HK-2 (cell line): ENCODE measurements at regions not wholly inside any gene's neighbourhood (a gene's known extent, or its start where the extent isn't known, plus 50 kb on each side); places are given as distances from the start of the nearest gene placed in this dataset.

Experiments
- DNase-seq: peaks from one replicate; pipeline ENCODE4 v3.0.0-alpha.2; 2018; ENCODE audit not compliant: unreplicated experiment

DNA sequence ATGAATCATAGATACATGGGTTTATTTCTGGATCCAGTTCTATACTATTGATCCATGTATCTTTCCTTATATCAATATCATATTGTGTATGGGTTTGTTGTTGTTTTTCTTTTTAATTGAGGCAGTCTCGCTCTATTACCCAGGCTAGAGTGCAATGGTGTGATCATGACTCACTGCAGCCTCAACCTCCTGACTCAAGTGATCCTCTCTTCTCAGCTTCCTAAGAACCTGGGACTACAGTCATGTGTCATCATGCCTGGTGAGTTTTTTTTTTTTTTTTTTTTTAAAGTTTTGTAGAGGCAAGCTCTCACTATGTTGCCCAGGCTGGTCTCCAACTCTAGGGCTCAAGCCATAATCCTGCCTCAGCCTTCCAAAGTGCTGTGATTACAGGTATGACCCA is 1589.4 kb upstream of the TENM4 start:
- peak; percentile 18 for DNase-seq

DNA sequence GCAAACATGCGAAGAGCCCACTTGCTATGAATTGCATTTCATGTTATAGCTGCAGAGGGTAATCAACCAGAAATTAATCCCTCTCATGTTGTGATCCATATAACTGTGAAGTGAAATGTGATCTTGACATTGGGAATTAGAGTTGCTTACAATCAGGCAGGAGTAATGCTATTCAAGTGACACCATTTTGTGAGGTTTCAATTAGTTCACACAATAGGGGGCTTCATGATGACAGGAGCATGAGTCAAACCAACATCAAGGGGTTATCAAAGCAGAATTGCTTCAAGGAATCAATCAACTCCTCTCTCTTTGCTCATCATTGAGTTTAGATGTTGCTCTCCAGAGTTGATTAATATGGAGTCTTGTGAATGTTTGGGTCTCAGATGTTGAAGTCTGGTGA is 1585.2 kb upstream of the TENM4 start:
- no peak for DNase-seq

DNA sequence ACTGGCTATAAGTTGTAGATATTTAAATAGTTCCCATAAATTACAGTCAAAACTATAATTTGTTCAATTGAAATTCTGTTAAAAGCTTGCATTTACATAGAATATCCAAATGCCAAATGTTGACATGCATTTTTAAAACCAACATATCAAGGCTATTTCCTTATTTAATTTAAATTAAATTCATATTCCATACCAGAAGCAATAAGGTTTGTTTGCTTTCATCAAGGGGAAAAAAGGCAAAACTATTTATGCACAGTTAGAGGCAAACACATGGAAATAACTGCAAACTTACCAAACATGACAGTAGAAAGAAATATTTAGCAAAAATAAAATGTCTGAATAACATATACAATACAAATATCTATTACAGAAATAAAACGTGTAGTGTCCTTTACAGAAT is 1581.2 kb upstream of the TENM4 start:
- DNase-seq, result no peak

DNA sequence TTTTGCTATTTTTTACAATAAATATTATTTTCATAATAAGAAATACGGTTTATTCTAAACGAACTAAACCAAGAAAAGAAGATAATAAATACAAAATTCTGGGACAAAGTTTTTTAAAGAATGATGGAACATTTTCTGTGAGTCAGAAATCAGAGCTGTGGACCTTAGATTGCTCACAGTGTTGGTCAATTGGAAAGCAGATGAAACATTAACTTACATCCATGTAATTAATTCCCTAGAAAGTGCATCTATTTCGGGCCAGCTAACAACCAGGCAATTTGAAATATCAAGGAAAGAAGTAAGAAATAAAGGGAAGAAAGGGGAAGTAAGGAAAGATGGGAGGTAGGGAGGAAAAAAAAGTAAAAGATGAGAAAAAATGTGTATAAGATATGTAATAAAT is 1569.8 kb upstream of the TENM4 start:
- no peak for DNase-seq

DNA sequence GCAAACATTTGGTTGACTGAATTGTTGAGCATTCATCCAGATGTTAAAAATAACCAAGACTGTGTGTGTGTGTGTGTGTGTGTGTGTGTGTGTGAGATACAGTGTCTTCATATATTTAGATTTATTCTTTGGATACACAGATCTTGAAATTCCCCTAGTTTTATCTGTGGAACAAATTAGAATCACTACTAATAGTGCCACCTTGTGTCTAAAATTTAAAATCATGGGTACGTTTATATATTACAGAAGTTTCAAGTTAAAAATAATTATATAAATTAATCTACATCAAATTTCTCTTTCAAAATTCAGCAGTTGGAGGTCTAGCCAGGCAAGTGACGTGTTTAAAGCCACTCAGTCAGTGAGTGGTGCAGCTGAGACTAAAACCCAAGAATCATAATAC is 1566.2 kb upstream of the TENM4 start:
- no peak for DNase-seq

DNA sequence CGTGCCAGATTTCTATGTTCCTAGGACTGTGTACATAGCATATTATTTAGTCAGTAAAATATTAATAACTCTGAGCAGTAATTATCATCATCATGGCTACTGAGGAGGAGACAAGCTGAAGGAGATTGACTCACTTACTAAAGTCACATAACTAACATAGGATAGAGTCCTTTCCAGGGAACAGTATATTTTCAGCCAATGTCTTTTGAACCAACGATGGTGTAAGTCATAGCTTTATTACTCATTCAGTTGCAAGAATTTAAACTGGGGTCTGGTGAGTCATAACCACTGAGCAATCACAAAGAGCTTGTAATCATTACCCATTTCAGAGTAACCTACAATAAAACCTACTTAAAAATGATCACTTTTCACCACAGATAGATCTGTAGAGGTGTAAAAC is 1564.8 kb upstream of the TENM4 start:
- no peak for DNase-seq

DNA sequence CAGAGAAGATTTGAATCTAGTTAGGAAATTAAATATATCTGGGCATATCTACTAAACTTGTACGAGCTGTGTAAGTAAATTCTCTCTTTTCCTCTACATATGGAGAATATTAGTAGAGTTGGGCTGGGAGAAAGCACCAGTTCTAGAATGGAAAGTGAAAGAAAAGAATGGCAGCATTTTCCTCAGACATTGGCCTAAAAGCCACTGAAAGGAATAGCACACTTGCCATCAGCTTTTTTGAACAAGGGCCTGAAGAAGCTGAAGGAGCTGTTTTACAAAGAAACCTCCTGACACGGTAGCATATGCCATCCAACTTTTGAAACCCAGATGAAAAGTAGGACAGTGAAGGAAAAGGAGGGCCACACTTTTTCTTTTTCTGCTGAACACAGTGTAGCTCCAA is 1563.7 kb upstream of the TENM4 start:
- DNase-seq, result no peak

DNA sequence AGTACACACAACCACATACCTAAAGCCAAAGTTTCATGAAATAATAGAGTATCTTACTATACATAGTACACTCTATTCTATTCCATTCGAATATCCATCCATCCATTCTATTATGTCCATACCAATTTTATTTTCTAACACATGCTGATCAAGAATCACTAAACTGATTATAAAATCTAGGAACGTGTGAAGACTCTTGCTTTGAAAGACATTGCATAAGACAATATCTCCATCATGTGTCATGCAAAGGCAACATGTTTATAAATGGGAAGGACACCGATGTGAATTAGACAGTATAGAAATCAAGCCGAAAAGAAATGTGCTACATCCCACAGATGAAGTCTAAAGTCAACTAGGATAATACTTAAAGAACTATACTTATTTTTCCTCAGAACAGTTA is 1561.5 kb upstream of the TENM4 start:
- DNase-seq, result no peak

DNA sequence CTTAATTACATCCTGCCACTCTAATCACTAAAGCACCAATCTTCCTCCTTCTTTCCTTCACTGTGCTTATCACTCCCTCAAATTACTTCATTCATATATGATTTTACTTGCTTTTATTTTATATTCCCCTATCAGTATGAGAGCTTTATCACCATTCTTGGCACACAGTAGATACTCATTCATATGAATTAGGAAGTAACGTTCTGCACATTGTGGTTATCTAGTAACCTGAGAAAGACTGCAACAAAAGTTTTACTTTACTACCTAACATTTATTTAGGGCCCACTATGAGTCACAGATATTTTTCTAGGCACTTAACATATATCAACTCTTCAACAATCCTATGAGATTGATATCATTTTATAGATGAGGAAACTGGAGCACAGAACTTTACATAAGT is 1559.9 kb upstream of the TENM4 start:
- DNase-seq, result no peak

DNA sequence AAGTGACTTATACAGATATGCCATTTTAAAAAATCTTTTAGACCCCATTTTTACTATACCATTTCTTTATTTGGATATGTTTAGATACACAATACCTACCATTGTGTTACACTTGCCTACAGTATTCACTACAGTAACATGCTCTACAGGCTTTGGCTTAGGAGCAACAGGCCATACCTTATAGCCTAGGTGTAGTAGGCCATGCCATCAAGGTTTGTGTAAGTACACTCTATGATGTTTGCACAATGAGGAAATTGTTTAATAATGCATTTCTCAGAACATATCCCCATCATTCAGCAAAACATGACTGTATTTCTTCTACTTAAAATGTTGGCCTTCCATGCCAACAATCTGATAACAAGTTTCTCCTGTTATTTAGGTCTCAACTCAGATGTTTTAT is 1559.5 kb upstream of the TENM4 start:
- DNase-seq, result no peak

DNA sequence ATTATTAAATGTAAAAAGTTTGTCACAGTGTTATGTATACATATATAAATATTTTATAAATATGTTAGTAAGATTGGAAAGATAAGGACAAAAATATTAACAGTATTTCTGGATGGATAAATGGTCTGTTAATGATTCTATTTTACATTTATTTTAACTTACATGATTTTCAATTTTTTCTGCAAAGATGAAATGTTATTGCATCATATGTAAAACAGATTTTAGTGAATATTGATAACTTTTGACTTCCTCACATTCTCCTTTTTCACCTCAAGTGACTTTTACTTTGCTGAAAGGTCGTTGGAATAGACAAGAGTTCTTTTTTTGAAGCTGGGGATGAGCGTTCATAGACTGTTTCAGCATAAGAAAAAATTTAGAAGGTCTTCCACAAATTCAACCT is 1554.7 kb upstream of the TENM4 start:
- DNase-seq, result no peak

DNA sequence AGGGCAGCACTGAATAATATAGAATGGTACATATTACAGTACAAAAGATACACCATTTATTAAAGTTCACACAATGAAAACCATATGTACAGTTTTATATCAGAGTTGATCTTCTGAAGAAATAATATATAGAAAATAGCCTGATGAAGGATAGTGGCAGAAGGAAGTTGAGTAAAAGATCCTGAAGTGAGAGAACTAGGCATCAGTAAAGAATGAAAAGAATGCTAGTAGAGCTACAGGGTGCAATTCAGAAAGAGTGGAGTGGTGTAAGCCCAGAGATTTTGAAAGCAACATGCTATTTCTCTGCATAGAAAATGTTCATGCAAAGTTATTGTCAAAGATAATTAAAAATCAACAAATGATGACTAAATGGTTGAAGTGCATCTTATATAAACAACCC is 1552.7 kb upstream of the TENM4 start:
- no peak for DNase-seq

DNA sequence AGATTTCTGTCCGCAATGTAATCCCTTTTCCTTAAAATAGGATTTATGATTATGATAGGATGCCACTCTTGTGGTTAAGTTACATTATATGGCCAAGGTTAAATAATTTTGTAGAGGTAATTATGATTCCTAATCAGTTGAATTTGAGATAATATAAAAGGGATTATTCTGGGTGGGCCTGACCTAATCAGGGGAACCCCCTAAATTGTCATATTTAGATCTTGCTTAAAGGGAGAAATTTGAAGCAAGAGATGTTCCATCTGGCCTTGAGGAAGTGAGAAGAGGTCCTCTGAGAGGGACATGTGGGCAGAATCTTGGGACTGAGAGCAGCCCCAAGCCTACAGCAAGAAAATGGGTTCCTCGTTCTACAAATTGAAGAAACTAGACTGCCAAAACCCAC is 1550.1 kb upstream of the TENM4 start:
- DNase-seq, result no peak

DNA sequence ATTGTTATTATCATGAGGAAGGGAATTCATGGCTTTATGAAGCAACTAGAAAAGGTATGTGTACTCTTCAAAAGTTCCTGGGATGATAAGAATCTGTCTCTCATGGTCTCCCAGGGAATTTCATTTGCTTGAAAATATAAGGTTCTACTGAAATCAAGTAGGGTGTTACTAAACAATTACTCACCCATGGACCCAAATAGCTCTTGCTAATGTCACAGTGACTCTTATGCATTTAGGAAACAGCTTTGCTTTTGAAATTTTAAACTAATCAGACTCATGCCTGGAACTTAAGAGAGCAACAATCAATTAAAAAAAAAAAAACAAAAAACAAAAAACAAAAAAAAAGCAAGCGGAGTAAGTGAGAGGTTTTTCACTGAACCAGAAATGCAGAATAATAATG is 1546.3 kb upstream of the TENM4 start:
- no peak for DNase-seq

DNA sequence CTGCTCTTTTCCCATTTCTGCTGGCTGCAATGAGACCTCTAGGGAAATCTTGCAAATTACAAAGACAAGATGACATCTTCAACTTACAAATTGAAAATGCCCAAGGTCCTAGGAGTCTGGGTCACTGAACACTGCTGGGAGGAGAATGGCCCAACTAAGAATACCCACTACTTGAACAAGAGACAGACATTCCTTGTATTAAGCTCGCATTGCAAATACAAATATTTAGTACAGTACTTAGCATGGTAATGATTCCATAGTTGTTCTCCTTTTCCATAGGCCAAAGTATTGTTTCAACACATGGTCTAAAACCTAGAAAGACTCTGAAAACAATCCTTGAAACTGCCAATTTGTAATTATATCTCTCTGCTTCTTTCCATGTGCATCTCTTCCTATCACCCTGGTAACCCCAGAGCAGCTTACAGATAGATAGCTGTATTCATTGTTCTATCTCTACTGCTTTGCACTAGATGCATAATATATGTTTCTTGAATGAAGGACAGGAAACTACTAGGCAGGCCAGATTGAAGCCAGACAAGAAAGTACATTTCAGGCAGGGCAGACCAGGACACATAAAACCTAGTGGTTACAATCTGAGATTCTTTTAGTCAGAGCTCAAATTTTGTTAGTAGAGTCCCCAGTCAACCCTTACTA is 1545.7 kb upstream of the TENM4 start:
- DNase-seq, result no peak

DNA sequence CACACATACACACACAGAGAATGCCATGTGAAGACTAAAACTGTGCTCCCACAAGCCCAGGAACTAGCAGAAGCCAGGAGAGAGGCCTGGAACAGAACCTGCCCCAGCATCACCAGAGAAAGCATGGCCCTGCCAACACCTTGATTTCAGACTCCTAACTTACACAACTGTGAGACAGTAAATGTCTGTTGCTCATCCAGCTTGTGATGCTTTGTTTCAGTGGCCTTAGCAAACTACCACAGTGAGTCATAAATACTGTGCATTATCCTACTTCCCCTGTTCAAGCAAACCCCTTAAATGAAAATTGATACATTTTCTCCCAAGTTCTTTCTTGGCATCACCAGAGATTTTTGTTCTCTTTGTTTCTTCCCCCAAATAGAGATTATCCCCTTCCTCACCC is 1539.4 kb upstream of the TENM4 start:
- DNase-seq, result peak; percentile 4

DNA sequence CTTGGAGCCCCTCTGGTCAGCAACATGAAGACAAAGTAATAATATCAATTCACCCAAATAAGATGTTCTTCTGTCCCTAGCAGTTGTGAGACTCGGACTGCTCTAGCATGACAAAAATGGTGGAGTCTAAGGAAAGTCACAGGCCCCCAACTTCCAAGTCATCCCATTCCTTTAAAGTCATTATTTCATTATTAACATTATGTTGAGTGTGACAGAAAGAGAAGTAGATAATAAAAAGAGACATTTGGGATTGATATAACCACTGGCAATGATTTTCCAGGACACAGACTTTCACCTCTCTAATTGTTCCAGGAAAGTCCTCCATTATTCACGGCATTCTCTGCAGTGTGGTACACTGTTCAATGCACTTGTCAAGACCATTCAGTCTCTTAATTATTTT is 1533.0 kb upstream of the TENM4 start:
- no peak for DNase-seq

DNA sequence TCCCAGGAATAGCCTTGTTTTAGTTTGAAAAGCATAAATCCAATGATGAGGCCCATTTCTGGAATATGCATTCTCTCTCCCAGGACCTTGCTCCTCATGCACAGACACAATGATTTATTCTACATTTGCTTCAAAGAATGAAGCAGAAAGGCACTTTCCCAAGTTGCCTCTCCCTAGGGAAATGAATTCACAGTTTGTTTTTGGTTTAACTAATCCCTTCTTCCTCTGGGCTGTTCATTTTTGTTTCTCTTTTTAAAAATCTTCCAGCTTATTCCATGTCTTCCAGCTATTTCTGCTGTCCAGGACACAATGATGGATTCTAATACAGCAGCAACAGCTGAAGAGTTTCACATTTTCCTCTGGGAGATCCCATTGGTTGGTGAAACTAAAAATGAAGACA is 1529.2 kb upstream of the TENM4 start:
- no peak for DNase-seq

DNA sequence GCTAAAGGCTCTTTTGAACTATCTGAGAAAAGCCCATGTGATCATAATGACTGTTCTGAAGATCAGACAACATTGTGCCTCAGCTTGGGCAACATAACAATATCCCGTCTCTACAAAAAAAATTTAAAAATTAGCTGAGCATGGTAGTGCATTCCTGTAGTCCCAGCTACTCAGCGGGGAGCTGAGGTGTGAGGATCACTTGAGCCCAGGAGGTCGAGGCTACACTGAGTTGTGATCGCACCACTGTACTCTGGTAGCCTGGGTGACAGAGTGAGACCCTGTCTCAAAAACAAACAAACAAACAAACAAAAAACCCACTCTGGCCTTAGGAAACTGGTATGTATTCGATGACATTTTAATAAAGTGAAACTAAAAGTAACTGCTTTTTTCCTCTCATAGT is 1526.8 kb upstream of the TENM4 start:
- DNase-seq, result no peak

DNA sequence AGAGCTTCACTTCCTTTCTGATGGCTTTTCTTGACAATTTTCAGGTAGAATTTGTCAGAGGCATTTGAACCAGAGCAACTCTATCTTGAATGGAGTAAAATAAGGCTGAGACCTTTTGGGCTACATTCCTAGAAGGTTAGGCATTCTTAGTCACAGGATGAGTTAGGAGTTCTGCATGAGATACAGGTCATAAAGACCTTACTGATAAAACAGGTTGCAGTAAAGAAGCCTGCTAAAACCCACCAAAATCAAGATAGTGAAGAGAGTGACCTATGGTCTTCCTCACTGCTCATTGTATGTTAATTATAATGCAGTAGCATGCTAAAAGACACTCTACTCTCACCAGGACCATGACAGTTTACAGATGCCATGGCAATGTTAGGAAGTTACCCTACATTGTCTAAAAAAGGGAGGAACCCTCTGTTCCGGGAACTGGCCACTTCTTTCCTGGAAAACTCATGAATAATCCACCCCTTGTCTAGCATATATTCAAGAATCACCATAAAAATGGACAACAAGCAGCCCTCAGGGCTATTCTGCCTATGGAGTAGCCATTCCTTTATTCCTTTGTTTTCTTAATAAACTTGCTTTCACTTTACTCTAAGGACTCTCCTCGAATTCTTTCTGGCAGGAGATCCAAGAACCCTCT is 1519.7 kb upstream of the TENM4 start:
- DNase-seq, result no peak

DNA sequence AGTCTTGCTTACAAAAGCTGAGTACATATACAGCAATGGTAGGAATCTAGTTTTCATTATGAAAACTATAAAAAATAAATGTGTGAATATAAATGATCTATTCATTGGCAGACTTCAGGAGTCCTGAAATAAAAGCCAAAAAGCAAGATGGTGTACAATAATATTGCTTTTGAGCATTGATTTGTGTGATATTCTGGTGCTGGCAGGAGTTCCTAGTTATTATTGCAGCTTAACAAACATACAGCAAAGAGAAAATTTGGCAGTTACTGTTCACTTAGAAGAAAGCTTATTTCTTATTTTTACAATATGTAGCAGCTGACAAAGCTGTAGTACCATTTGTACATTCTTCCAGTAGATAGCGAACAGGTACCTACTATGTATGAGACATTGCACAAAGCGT is 1518.9 kb upstream of the TENM4 start:
- DNase-seq, result no peak

DNA sequence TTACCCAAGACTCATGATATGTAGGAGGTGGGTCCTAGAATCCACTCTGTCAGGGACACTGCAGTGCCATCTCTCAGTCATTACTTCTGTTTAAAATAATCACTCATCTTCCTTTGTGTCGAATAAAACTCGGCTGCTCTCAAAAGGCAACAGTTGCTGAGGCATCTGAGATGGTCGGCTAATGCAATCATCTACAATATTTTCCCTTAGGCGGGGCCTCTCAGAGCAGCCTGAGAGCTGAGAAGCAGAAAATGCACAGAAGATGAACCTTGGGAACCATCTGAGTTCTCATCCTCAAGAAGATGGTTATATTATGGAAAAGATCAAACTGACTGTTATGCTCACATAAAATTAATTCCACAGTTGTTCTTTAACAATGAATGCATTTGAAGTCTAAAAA is 1518.2 kb upstream of the TENM4 start:
- no peak for DNase-seq

DNA sequence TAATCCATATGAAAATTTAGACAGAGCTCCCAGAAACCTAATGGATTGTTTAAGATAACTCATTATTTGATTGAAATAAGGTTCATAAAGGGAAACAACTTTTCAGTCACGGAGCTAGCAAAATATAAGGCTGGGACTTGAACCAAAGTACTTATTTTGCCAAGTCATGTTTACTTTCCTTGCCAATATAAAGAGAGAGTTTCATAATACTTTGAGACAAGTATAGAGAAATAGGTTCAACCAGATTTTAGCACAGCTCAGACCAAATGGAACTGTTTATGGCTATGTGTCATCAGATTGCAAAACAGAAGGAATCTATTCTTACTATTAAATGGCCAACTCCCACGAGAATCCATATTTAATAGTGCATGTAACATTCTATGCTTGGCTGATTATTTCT is 1517.5 kb upstream of the TENM4 start:
- DNase-seq, result no peak

DNA sequence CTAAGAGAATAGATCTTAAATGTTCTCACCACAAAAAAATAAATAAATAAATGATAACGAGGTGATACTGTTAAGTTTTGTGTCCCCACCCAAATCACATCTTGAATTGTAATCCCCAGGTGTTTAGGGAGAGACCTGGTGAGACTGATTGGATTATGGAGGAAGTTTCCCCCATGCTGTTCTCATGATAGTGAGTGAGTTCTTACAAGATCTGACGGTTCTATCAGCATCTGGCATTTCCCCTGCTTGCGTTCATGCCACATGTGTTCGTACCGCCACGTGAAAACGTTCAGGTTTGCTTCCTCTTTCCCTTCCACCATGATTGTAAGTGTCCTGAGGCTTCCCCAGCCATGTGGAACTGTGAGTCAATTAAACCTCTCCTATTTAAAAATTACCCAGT is 1514.8 kb upstream of the TENM4 start:
- DNase-seq, result no peak
